ENCODE measurements at regions not wholly inside any gene's neighbourhood (a gene's known extent, or its start where the extent isn't known, plus 50 kb on each side); places are given as distances from the start of the nearest gene placed in this dataset.

DNA sequence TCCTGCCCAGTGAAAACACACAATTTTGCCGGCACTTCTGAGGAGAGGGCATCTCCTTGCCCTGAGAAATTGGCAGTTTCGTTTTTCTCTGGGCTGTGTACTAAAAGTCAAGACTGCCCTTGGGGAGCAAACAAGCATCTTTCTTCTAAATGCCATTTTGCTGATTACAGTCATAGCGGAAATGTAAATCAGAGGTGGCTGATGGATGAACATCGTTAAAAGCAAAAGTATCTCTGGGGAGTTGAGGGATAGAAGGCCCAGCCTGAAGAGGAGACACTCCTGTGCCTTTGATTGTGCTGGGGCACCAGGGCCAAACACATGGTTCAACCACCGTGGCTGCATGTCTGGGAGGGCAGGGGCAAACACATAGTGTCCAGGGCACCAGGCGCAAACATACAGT is 49.8 kb downstream of the ABCC12 start:
- H3K9me3 Mint-ChIP-seq (ENCODE audit: low read depth) = no peaks in the 10 kb centered on the region
- H3K4me1 Mint-ChIP-seq (ENCODE audit: low read depth) = no peaks in the 10 kb centered on the region
- H3K27ac Mint-ChIP-seq = no peak overlapping the region
- no peaks in the 10 kb centered on the region for H3K36me3 Mint-ChIP-seq
- H3K4me3 Mint-ChIP-seq = no peak overlapping the region
- no peaks in the 10 kb centered on the region for H3K27me3 Mint-ChIP-seq

DNA sequence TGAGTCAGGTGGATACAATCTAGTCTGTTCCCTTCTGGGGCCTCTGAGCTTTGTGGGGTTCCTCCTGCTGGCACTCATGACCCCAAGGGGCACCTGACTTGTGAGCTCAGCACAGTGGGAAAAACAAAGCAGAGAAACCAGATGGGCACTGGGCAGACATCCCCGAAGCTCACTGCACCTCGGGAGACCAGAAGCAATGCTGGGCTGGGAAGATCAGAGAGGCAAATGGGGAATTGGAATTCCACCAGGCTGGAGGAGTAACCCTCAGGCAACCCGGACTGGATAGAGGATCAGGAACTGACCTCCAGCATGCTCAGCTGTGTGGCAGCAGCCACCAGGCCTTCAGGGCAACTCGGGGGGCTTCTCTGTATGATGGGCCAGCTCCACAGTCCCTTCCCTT is 50.3 kb downstream of the ABCC12 start:
- no peaks in the 10 kb centered on the region for H3K27me3 Mint-ChIP-seq
- H3K9me3 Mint-ChIP-seq (ENCODE audit: low read depth) = no peaks in the 10 kb centered on the region
- no peaks in the 10 kb centered on the region for H3K36me3 Mint-ChIP-seq
- no peak overlapping the region for H3K4me3 Mint-ChIP-seq
- H3K27ac Mint-ChIP-seq = no peak overlapping the region
- no peaks in the 10 kb centered on the region for H3K4me1 Mint-ChIP-seq (ENCODE audit: low read depth)

DNA sequence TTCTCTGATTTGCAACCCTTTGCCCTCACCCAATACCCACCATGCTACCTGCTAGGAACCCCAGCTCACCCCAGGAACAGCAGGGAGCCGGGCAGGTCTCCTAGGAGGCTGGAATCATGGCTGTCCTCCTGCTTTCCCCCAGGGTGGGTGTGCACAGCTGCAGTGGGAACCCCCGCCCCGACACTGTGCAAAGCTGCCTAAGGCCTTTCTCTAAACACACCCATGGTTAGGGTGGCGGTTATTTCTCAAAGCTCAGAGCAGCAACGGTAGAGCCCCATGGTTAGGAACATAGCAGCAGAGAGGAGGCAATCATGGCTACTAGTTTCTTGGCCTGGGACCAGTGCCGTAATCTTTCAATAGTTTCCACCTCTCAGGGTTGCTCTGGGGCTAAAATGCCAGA is 52.2 kb downstream of the ABCC12 start:
- no peaks in the 10 kb centered on the region for H3K9me3 Mint-ChIP-seq (ENCODE audit: low read depth)
- no peaks in the 10 kb centered on the region for H3K27me3 Mint-ChIP-seq
- H3K4me1 Mint-ChIP-seq (ENCODE audit: low read depth) = no peaks in the 10 kb centered on the region
- H3K4me3 Mint-ChIP-seq = no peak overlapping the region
- no peaks in the 10 kb centered on the region for H3K36me3 Mint-ChIP-seq
- no peak overlapping the region for H3K27ac Mint-ChIP-seq

DNA sequence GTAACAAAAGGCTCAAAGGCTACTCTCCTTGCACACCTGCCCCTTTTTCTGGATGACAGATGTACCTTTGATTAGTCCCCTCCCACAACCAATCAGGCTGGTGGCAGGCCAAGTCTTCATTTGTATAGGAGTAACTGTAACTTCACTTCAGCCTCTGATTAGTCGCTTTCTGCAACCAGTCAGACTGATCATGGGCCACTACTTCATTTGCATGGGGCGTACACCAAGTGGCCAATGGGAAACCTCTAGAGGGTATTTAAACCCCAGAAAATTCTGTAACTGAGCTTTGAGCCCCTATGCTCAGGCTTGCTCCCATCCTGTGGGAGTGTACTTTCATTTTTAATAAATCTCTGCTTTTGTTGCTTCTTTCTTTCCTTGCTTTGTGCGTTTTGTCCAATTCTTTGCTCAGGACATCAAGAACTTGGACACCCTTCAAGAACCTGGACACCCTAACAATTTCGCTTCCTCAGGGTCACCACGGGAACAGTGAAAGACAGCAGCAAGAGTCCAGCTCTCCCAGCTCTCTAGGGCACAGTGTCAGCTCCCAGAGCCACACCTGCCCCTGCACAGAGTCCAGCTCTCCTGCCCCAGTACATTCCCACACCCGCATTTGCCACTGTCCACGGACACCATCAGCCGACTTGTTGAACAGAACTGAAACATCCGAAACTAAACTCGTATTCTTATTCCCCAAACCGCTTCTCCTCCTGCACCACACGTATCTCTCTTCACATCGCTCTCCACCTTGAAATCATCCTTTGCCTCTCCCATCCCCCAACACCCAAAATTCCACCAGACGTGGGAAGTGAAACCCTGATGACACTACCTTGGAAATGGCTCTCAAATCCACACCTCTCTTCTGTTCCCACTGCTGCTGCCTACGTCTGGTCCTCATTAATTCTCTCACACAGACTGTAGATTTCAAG is 53.4 kb downstream of the ABCC12 start:
- Mint-ChIP-seq H3K4me1 (ENCODE audit: low read depth) (no peaks in the 10 kb centered on the region), H3K36me3 (no peaks in the 10 kb centered on the region), H3K9me3 (ENCODE audit: low read depth) (no peaks in the 10 kb centered on the region), H3K27ac (no peak overlapping the region), H3K4me3 (no peak overlapping the region), H3K27me3 (no peaks in the 10 kb centered on the region)

DNA sequence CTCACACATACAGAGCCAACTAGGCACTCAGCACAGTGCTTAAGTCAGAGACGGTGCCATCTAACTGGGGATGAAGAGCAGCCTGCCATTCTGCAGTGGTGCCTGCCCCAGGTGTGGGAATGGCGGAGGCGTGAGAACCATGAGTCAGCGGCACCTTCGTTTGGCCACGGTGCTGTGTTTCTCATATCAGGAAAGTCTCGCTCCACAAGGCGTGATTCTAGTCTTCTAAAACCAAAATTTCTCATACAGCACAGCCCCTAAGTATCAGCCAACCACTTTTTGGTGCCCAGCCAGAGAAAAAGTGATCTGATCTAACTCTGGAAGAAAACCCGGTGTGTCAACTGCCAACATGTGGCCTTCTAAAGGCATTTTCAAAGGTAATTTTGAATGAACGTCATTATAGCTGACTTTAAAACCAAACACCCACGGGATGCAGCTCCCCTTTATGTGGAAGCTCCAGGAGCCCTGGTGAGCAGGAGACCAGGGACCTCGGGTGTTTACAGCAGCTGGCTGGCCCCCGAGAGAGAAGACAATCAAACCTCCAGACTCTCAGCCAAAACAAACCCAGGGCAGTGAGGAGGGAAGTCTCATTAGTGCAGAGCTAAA is 54.6 kb downstream of the ABCC12 start:
- Mint-ChIP-seq H3K4me1 (ENCODE audit: low read depth) (no peaks in the 10 kb centered on the region), H3K9me3 (ENCODE audit: low read depth) (no peaks in the 10 kb centered on the region), H3K4me3 (no peak overlapping the region), H3K36me3 (no peaks in the 10 kb centered on the region), H3K27ac (no peak overlapping the region), H3K27me3 (no peaks in the 10 kb centered on the region)

DNA sequence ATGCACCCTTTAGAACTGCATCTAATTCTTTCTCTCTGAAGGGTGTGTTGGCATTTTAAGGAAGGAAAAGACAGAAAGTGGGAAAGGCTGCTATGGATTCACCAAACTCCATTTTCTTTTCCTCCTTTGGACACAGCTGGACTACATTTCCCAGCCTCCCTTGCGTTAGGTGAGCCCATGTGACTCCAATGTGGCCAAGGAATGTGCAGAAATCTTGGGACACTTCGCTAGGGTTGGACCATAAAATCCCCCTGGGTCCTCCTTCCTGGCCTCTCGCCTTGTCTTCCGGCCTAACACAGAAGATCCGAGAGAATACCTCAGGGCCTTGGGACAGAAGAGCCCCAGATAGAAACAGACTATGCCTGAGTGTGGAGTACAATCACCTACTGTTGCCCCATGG is 56.3 kb downstream of the ABCC12 start:
- H3K27me3 Mint-ChIP-seq = no peaks in the 10 kb centered on the region
- H3K9me3 Mint-ChIP-seq (ENCODE audit: low read depth) = no peaks in the 10 kb centered on the region
- H3K27ac Mint-ChIP-seq = no peak overlapping the region
- H3K4me1 Mint-ChIP-seq (ENCODE audit: low read depth) = no peaks in the 10 kb centered on the region
- H3K4me3 Mint-ChIP-seq = no peak overlapping the region
- no peaks in the 10 kb centered on the region for H3K36me3 Mint-ChIP-seq

DNA sequence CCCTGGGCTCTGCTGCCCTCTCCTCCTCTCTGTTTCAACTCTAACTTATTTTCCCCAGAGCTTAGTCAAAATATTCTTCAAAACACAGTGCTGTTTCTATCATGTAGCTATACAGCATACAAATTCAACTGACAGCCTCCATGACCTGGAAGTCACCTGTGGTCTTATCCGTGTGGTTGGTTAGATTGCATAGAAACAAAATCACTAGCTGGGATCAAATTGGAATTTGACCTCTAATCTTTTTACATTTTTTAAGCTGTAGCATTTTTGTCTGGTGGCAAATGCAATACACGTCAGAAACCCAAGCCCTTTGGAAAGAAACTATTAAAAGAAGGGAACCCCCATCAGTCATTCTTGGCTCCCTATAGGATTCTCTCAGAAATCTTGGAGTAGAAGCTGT is 57.3 kb downstream of the ABCC12 start:
- Mint-ChIP-seq H3K27me3 (no peaks in the 10 kb centered on the region), H3K27ac (no peak overlapping the region), H3K36me3 (no peaks in the 10 kb centered on the region), H3K9me3 (ENCODE audit: low read depth) (no peaks in the 10 kb centered on the region), H3K4me1 (ENCODE audit: low read depth) (no peaks in the 10 kb centered on the region), H3K4me3 (no peak overlapping the region)

DNA sequence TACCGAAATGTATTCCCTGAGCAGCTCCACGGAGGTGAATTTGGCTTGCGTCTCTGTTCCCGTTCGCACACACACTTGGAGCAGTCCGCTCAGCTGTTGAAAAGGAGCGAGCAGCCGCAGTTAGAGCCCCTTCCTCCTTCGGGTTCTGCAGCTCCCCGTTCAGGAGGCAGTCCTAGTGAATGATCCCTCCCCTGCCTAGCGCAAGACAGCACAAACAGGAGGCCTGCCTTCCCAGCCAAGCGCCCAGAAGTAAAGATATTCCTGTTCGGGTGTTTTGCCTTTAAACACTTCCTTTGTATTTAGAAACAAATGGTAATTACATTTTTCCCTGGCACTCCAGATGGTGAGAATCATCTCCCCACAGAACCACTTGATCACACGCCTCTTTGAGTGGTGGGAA is 64.7 kb downstream of the ABCC12 start:
- H3K9me3 Mint-ChIP-seq (ENCODE audit: low read depth) = no peaks in the 10 kb centered on the region
- peaks cover 3% of the 10 kb centered on the region for H3K27me3 Mint-ChIP-seq
- H3K4me3 Mint-ChIP-seq = no peak overlapping the region
- H3K27ac Mint-ChIP-seq = no peak overlapping the region
- no peaks in the 10 kb centered on the region for H3K4me1 Mint-ChIP-seq (ENCODE audit: low read depth)
- H3K36me3 Mint-ChIP-seq = no peaks in the 10 kb centered on the region

DNA sequence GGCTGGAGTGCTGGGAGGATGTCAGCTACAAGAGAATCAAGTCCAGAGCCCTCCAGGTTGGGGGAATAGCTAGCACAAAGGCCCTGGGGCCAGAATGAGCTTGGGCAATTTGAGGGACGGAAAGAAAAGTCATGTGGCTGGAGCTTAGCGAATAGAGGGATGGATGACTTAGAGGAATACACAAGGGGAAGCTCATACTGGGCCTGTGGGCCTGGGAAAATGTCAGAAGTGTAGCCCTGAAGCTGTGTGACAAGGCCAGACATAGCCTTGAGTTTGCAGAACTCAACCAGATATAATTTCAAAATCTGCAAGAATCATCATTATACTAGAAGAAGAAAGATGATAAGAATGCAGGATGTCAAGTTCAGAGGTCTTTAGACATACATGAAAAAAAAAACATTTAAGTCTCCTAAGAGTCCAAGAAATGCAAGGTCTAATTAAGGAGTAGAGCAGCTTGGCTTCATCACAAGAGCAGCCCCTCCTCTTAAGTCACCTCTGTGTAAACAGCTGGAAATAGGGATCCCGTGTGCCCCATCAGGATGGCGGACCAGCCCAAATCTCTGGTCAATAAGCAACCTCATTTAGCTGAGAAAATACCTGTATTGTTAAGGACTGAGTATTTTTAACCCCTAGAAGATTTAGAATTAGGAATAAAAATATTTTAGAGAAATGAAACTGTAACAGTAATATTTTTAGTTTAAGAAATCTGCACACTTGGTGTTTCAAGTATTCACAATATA is 66.6 kb downstream of the ABCC12 start:
- Mint-ChIP-seq H3K36me3 (no peaks in the 10 kb centered on the region), H3K27me3 (peaks cover 5% of the 10 kb centered on the region), H3K4me1 (ENCODE audit: low read depth) (no peaks in the 10 kb centered on the region), H3K27ac (no peak overlapping the region), H3K4me3 (no peak overlapping the region), H3K9me3 (ENCODE audit: low read depth) (no peaks in the 10 kb centered on the region)

DNA sequence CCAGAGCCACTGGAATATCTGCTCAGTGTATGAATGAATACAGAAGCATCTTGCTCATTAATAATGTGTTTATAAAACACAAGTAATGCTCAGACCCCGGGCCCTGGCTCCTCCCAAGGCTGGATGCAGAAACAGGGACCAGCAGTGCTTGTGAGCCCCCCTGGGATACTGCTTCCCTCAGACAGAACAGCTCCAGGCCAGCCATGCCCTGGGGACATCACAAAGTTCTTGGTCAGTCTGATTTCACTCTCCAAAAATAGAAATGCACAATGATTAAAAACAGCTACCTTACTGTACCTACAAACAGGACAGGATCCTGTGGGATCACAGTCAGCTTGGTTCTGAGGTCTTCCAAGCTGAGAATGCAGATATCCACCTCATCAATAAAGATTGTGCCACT is 68.2 kb downstream of the ABCC12 start:
- peaks cover 4% of the 10 kb centered on the region for H3K27me3 Mint-ChIP-seq
- no peaks in the 10 kb centered on the region for H3K9me3 Mint-ChIP-seq (ENCODE audit: low read depth)
- no peak overlapping the region for H3K27ac Mint-ChIP-seq
- H3K4me3 Mint-ChIP-seq = no peak overlapping the region
- H3K4me1 Mint-ChIP-seq (ENCODE audit: low read depth) = no peaks in the 10 kb centered on the region
- no peaks in the 10 kb centered on the region for H3K36me3 Mint-ChIP-seq

DNA sequence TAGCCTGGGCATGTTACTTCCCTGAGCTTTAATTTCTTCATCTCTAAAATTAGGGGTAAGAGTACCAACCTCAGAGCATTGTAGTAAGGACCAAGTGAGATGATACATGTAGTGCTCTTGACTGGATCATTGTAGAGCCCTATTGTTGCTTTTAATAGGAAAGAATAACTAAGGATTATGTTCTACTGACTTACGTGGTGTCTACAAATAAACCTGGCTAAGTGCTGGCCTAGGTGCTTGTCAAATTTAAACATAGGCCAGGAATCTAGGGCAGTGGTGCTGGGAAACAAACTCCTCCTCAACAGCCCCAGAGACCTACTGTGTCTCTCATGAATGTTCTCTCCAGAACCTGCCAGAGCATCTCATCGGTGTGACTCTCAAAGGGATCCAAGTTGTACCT is 69.4 kb downstream of the ABCC12 start:
- Mint-ChIP-seq H3K36me3 (no peaks in the 10 kb centered on the region), H3K4me1 (ENCODE audit: low read depth) (no peaks in the 10 kb centered on the region), H3K9me3 (ENCODE audit: low read depth) (no peaks in the 10 kb centered on the region), H3K4me3 (no peak overlapping the region), H3K27ac (no peak overlapping the region), H3K27me3 (peaks cover 4% of the 10 kb centered on the region)

DNA sequence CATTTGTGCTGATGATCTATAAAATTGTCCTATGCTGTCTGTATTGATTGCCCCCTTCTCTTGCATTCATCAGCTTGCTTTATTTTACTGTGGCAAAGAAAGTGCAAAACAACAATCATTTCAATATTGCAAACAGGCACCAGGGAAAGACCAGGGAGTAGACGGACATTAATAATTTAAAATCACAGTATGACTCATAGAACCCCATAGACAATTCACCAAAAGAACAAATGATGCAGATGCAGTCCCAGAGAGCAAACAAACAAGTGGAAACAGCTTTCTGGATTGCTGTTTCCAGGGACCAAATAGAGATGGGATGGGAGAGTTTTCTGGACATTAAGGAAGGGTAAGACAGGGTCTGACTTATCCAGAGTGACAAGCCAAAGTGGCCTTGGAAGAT is 70.1 kb downstream of the ABCC12 start:
- no peaks in the 10 kb centered on the region for H3K36me3 Mint-ChIP-seq
- H3K4me1 Mint-ChIP-seq (ENCODE audit: low read depth) = no peaks in the 10 kb centered on the region
- H3K27me3 Mint-ChIP-seq = peaks cover 4% of the 10 kb centered on the region
- H3K9me3 Mint-ChIP-seq (ENCODE audit: low read depth) = no peaks in the 10 kb centered on the region
- no peak overlapping the region for H3K27ac Mint-ChIP-seq
- H3K4me3 Mint-ChIP-seq = no peak overlapping the region

DNA sequence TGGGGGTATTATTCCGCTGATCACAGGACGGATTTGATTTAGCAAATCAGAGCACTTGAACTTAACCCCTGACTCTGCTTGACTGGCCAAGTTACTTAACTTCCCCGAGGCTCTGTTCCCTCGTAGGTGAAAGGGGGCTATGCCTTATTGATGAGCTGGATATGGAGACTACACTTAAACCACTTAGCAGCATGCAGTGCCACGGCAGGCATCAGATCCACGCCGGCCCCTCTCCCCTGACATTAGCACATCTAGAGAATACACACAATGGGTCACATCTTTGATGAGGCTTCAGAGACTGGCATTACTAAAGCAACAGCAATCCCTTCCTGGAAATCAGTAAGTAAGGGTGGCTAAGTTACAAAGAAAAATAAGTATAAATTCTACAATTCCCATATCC is 71.0 kb downstream of the ABCC12 start:
- no peaks in the 10 kb centered on the region for H3K4me1 Mint-ChIP-seq (ENCODE audit: low read depth)

DNA sequence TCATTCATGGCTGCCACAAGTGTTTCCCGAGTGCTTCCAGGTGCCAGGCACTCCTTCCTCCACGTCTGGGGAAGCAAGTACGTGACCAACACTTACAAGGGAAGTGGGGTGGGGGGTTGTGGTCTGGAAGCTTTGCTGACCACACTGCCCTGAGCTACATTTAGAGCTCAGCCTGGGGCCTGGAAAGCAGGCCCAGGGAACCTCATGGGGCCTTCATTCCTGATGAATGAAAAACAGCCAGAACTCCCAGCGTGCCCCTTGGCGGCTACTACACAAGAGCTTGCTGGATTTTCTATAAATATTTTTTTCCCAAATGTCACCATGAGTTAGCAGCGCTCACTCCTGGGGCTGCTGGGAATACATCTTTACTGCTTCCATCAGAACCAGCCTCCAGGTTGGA is 73.3 kb downstream of the ABCC12 start:
- no peaks in the 10 kb centered on the region for H3K4me1 Mint-ChIP-seq (ENCODE audit: low read depth)
- peaks cover 7% of the 10 kb centered on the region for H3K27me3 Mint-ChIP-seq
- H3K36me3 Mint-ChIP-seq = no peaks in the 10 kb centered on the region
- H3K27ac Mint-ChIP-seq = no peak overlapping the region
- no peaks in the 10 kb centered on the region for H3K9me3 Mint-ChIP-seq (ENCODE audit: low read depth)
- H3K4me3 Mint-ChIP-seq = no peak overlapping the region

More for the DNA sequence above, 71.0 kb downstream of the ABCC12 start:
- Mint-ChIP-seq H3K9me3 (ENCODE audit: low read depth) (no peaks in the 10 kb centered on the region), H3K27ac (no peak overlapping the region), H3K36me3 (no peaks in the 10 kb centered on the region), H3K27me3 (peaks cover 4% of the 10 kb centered on the region), H3K4me3 (no peak overlapping the region)

DNA sequence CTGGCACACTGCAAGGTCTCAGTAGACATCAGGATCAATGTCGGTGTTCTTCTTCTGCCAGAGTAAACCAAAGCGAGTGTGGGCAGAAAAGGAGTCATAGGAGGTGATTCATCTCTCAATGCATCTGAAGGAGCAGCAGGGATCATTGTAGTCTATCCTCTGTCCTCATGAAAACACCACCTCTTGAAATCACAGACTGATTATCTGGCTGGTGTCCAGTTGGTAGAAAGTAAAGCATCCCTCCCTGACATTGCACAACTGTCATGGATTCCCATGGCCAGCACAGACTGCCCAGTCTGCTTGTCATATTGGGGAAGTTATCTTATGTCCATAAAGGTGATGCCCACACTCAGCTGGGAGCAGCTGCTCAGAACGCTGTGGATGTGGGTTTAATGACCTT is 74.1 kb downstream of the ABCC12 start:
- no peaks in the 10 kb centered on the region for H3K36me3 Mint-ChIP-seq
- H3K4me3 Mint-ChIP-seq = no peak overlapping the region
- peaks cover 7% of the 10 kb centered on the region for H3K27me3 Mint-ChIP-seq
- no peaks in the 10 kb centered on the region for H3K4me1 Mint-ChIP-seq (ENCODE audit: low read depth)
- no peak overlapping the region for H3K27ac Mint-ChIP-seq
- H3K9me3 Mint-ChIP-seq (ENCODE audit: low read depth) = no peaks in the 10 kb centered on the region
